Left ventricle myocardium inferior (tissue), 1 donor: ENCODE measurements at regions not wholly inside any gene's neighbourhood (a gene's known extent, or its start where the extent isn't known, plus 50 kb on each side); places are given as distances from the start of the nearest gene placed in this dataset. TPM values are rescaled to one million over a fixed set of nuclear protein-coding genes. Genes with fewer than 3 reads are reported as not detected.

ENCODE experiments used
- microRNA-seq: library from miRNA; unstranded; fragments of <30 nt; microRNA quantifications from one replicate; pipeline ENCODE4 v1.2.0, GENCODE V29; 2020
- donor health status: DM: no; HTN: yes; CAD: no; lungs with severe emphysema.

Small RNAs in the stretch of these regions (microRNA-seq; reads per million reads assigned to microRNA genes)
- gene MIR4455, result not detected
